ENCODE measurements at regions not wholly inside any gene's neighbourhood (a gene's known extent, or its start where the extent isn't known, plus 50 kb on each side); places are given as distances from the start of the nearest gene placed in this dataset.
A peak's percentile ranks its signal among the peaks of the same experiment; 100 is the strongest.

GRCh38 chr6:94089941-94090340, 670.6 kb upstream of the EPHA7 start:
- TF ChIP-seq CTCF (IDR thresholded peaks at IDR 0.05; ENCODE audit: insufficient read depth, low read length, poor library complexity, severe bottlenecking): no peak
- Histone ChIP-seq H3K36me3 (ENCODE audit: control insufficient read depth, insufficient read depth, low read length) (no peaks in the 10 kb centered on the region), H3K4me3 (ENCODE audit: low read depth, low read length) (no peak overlapping the region), H3K27me3 (ENCODE audit: control insufficient read depth, insufficient read depth, low read length) (no peaks in the 10 kb centered on the region)
- no peak for DNase-seq (ENCODE audit: low read depth)

- Histone ChIP-seq H3K36me3 (ENCODE audit: control insufficient read depth, insufficient read depth, low read length) (no peaks in the 10 kb centered on the region), H3K4me3 (ENCODE audit: low read depth, low read length) (no peak overlapping the region), H3K27me3 (ENCODE audit: control insufficient read depth, insufficient read depth, low read length) (no peaks in the 10 kb centered on the region)
- DNase-seq (ENCODE audit: low read depth): no peak
- TF ChIP-seq CTCF (IDR thresholded peaks at IDR 0.05; ENCODE audit: insufficient read depth, low read length, poor library complexity, severe bottlenecking): no peak
Observed at GRCh38 chr6:94088870-94089269, 669.5 kb upstream of the EPHA7 start.

GRCh38 chr6:94074764-94075163, 655.4 kb upstream of the EPHA7 start:
- Histone ChIP-seq H3K36me3 (ENCODE audit: control insufficient read depth, insufficient read depth, low read length) (no peaks in the 10 kb centered on the region), H3K4me3 (ENCODE audit: low read depth, low read length) (no peak overlapping the region), H3K27me3 (ENCODE audit: control insufficient read depth, insufficient read depth, low read length) (no peaks in the 10 kb centered on the region)
- no peak for DNase-seq (ENCODE audit: low read depth)
- no peak for TF ChIP-seq CTCF (IDR thresholded peaks at IDR 0.05; ENCODE audit: insufficient read depth, low read length, poor library complexity, severe bottlenecking)

GRCh38 chr6:94071835-94072234, 652.5 kb upstream of the EPHA7 start:
- peak; percentile 34 for TF ChIP-seq CTCF (IDR thresholded peaks at IDR 0.05; ENCODE audit: insufficient read depth, low read length, poor library complexity, severe bottlenecking)
- H3K4me3 ChIP-seq (ENCODE audit: low read depth, low read length): no peak overlapping the region
- H3K36me3 ChIP-seq (ENCODE audit: control insufficient read depth, insufficient read depth, low read length): no peaks in the 10 kb centered on the region
- DNase-seq (ENCODE audit: low read depth): no peak
- H3K27me3 ChIP-seq (ENCODE audit: control insufficient read depth, insufficient read depth, low read length): no peaks in the 10 kb centered on the region

GRCh38 chr6:94065707-94066337, 646.5 kb upstream of the EPHA7 start:
- no peak for TF ChIP-seq CTCF (IDR thresholded peaks at IDR 0.05; ENCODE audit: insufficient read depth, low read length, poor library complexity, severe bottlenecking)
- no peak for DNase-seq (ENCODE audit: low read depth)
- Histone ChIP-seq H3K36me3 (ENCODE audit: control insufficient read depth, insufficient read depth, low read length) (no peaks in the 10 kb centered on the region), H3K4me3 (ENCODE audit: low read depth, low read length) (no peak overlapping the region), H3K27me3 (ENCODE audit: control insufficient read depth, insufficient read depth, low read length) (no peaks in the 10 kb centered on the region)

GRCh38 chr6:94052749-94053148, 633.4 kb upstream of the EPHA7 start:
- peak; percentile 65 for TF ChIP-seq CTCF (IDR thresholded peaks at IDR 0.05; ENCODE audit: insufficient read depth, low read length, poor library complexity, severe bottlenecking)
- H3K36me3 ChIP-seq (ENCODE audit: control insufficient read depth, insufficient read depth, low read length): no peaks in the 10 kb centered on the region
- H3K27me3 ChIP-seq (ENCODE audit: control insufficient read depth, insufficient read depth, low read length): no peaks in the 10 kb centered on the region
- DNase-seq (ENCODE audit: low read depth): peak; percentile 23
- no peak overlapping the region for H3K4me3 ChIP-seq (ENCODE audit: low read depth, low read length)

Data from kidney epithelial cell (primary cell).